Calu3 (cell line): ENCODE measurements at regions not wholly inside any gene's neighbourhood (a gene's known extent, or its start where the extent isn't known, plus 50 kb on each side); places are given as distances from the start of the nearest gene placed in this dataset.

Experiments used
- BruUV-seq: library from RNA; stranded (reverse); fragments of 400-500 nt; replicated peaks from 2 replicates; lab custom pipeline; 2021; lab: Mats Ljungman, UMichigan
- CTCF ChIA-PET: fragments of 300-600 bp; sonication (Branson Sonifier 250); formaldehyde crosslinking; loops from one replicate; lab custom pipeline; 2022; ENCODE audit warnings: antibody characterized with exemption; lab: Charles Lee
- DNase-seq: peaks from one replicate; pipeline ENCODE4 v3.0.0; 2022
- H3K27ac Mint-ChIP-seq: one replicate; pipeline ENCODE4 v1.8.0; 2022; ENCODE audit warnings: mixed read lengths; ENCODE audit not compliant: unreplicated experiment
- H3K27me3 Mint-ChIP-seq: one replicate; pipeline ENCODE4 v1.8.0; 2022; ENCODE audit warnings: mixed read lengths; ENCODE audit not compliant: unreplicated experiment
- H3K36me3 Mint-ChIP-seq: one replicate; pipeline ENCODE4 v1.8.0; 2022; ENCODE audit warnings: mild to moderate bottlenecking, moderate library complexity, mixed read lengths; ENCODE audit not compliant: insufficient read depth, unreplicated experiment
- H3K4me1 Mint-ChIP-seq: one replicate; pipeline ENCODE4 v1.8.0; 2022; ENCODE audit warnings: mild to moderate bottlenecking, low read depth, mixed read lengths; ENCODE audit not compliant: unreplicated experiment
- H3K4me3 Mint-ChIP-seq: one replicate; pipeline ENCODE4 v1.8.0; 2022; ENCODE audit warnings: mild to moderate bottlenecking, low read depth, moderate library complexity, mixed read lengths; ENCODE audit not compliant: unreplicated experiment
- H3K9me3 Mint-ChIP-seq: one replicate; pipeline ENCODE4 v1.8.0; 2022; ENCODE audit warnings: low read depth, mixed read lengths; ENCODE audit not compliant: unreplicated experiment
- intact Hi-C: fragments of 100-400 bp; cut with micrococcal nuclease; formaldehyde crosslinking; loops from one replicate; pipeline ENCODE4 v1.10.0; 2022; ENCODE audit not compliant: unreplicated experiment
- TF ChIP-seq, protein P1 (sequence below): fragments of 200-600 bp; IDR thresholded peaks from one replicate; pipeline ENCODE4 v1.8.0; 2022; ENCODE audit warnings: antibody characterized with exemption; ENCODE audit not compliant: unreplicated experiment

DNA sequence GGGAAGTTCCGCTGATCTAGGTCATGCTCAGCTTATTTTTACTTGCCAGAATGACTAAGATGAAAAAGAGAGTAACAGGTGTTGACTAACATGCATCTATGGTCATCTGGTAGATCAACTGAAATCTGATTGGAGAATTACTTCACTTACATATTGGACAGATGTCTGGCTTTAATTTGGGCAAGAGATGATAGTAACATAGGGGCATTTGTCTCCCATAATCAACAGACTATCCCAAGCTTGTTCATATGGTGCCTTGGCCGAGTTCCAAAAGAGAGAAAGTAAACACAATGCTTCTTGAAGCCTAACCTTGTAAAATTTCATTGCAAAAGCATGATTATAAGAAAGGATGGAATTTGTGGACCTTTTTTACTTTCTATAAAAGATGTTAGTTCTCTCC lies 503.7 kb downstream of the ADCYAP1 start:
- CTCF ChIA-PET: no interaction called here
- TF ChIP-seq, protein P1, sequence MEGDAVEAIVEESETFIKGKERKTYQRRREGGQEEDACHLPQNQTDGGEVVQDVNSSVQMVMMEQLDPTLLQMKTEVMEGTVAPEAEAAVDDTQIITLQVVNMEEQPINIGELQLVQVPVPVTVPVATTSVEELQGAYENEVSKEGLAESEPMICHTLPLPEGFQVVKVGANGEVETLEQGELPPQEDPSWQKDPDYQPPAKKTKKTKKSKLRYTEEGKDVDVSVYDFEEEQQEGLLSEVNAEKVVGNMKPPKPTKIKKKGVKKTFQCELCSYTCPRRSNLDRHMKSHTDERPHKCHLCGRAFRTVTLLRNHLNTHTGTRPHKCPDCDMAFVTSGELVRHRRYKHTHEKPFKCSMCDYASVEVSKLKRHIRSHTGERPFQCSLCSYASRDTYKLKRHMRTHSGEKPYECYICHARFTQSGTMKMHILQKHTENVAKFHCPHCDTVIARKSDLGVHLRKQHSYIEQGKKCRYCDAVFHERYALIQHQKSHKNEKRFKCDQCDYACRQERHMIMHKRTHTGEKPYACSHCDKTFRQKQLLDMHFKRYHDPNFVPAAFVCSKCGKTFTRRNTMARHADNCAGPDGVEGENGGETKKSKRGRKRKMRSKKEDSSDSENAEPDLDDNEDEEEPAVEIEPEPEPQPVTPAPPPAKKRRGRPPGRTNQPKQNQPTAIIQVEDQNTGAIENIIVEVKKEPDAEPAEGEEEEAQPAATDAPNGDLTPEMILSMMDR: no peak
- no peak for DNase-seq
- no peaks in the 10 kb centered on the region for H3K9me3 Mint-ChIP-seq
- no peaks in the 10 kb centered on the region for H3K27me3 Mint-ChIP-seq
- intact Hi-C loops: no loop called here
- no peaks in the 10 kb centered on the region for H3K36me3 Mint-ChIP-seq
- BruUV-seq: no TSS peak
- no peak overlapping the region for H3K4me3 Mint-ChIP-seq
- H3K27ac Mint-ChIP-seq: no peak overlapping the region
- H3K4me1 Mint-ChIP-seq: no peaks in the 10 kb centered on the region

DNA sequence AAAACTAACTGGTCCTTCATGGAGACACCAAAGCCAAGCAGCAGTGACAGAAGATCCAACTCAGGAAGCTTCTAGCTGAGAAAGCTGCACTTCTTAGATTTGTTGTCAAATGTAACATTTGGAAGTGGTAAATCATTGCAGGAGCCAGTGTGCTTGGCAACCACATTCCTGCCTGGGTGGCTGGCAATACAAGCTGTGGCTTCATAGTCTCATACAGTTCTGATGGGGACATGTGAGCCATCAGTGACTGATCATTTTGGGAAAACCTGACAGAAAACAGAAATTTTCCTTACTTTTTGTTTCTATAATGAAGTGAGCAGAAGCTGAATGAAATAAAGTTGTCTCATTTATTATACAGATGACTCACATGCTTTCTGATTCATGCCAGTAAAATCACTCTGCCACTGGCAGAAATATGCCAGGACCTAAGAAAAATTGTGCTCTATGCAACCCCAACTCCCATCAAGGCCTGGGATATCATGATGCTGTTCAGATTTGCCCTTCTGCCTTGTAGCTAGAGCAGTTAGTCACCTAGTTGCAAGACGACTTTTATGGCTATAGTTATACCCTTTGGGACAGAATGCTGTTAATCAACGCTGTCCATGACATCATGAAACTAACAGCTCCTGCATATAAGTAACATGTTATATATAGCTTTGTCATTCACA lies 508.1 kb downstream of the ADCYAP1 start:
- TF ChIP-seq, protein P1: no peak
- CTCF ChIA-PET: no interaction called here
- no peaks in the 10 kb centered on the region for H3K27me3 Mint-ChIP-seq
- no peaks in the 10 kb centered on the region for H3K4me1 Mint-ChIP-seq
- intact Hi-C loops: no loop called here
- BruUV-seq: no TSS peak
- H3K27ac Mint-ChIP-seq: no peak overlapping the region
- no peaks in the 10 kb centered on the region for H3K36me3 Mint-ChIP-seq
- no peak overlapping the region for H3K4me3 Mint-ChIP-seq
- DNase-seq: no peak
- no peaks in the 10 kb centered on the region for H3K9me3 Mint-ChIP-seq

- Mint-ChIP-seq H3K4me1 (no peaks in the 10 kb centered on the region), H3K4me3 (no peak overlapping the region), H3K36me3 (no peaks in the 10 kb centered on the region), H3K27me3 (no peaks in the 10 kb centered on the region), H3K9me3 (no peaks in the 10 kb centered on the region), H3K27ac (no peak overlapping the region)
- no peak for DNase-seq
- no TSS peak for BruUV-seq
- CTCF ChIA-PET: no interaction called here
- TF ChIP-seq, protein P1: no peak
- intact Hi-C loops: no loop called here
Observed at GRCh38 chr18:1413323-1413675, 508.6 kb downstream of the ADCYAP1 start.

GRCh38 chr18:1416074-1416473 lies 511.4 kb downstream of the ADCYAP1 start:
- Mint-ChIP-seq H3K4me1 (no peaks in the 10 kb centered on the region), H3K9me3 (no peaks in the 10 kb centered on the region), H3K36me3 (no peaks in the 10 kb centered on the region), H3K27me3 (no peaks in the 10 kb centered on the region), H3K27ac (no peak overlapping the region), H3K4me3 (no peak overlapping the region)
- TF ChIP-seq, protein P1: no peak
- DNase-seq: no peak
- BruUV-seq: no TSS peak
- CTCF ChIA-PET: no interaction called here
- intact Hi-C loops: no loop called here
